HL-60 (cell line): ENCODE measurements at regions not wholly inside any gene's neighbourhood (a gene's known extent, or its start where the extent isn't known, plus 50 kb on each side); places are given as distances from the start of the nearest gene placed in this dataset.

ENCODE experiments used
- DNase-seq, 2 experiments: peaks; one replicate each; pipeline ENCODE4 v3.0.0-alpha.2; 2010 to 2020; ENCODE audit warnings: low read depth in 1 of 2, low spot score in 1 of 2
- H3K27ac ChIP-seq: fragments of 250-450 bp; sonication (Bioruptor Pico); replicated peaks from 2 replicates; pipeline ENCODE4 v1.5.1; 2020; ENCODE audit warnings: mild to moderate bottlenecking, moderate library complexity
- H3K27me3 ChIP-seq: fragments of 250-450 bp; sonication (Bioruptor Pico); 2 replicates; pipeline ENCODE4 v1.5.1; 2021; ENCODE audit warnings: mild to moderate bottlenecking, moderate library complexity; ENCODE audit not compliant: insufficient read depth, poor library complexity, severe bottlenecking
- H3K4me3 ChIP-seq: replicated peaks from 2 replicates; pipeline ENCODE4 v1.5.1; 2011; ENCODE audit warnings: mild to moderate bottlenecking, control low read depth, low read length; ENCODE audit not compliant: insufficient read depth
- GABPA ChIP-seq: IDR thresholded peaks from 2 replicates; pipeline ENCODE4 v1.6.1; 2012; ENCODE audit warnings: low read depth
- POLR2AphosphoS5 ChIP-seq: IDR thresholded peaks from 2 replicates; pipeline ENCODE4 v1.6.1; 2012; ENCODE audit warnings: low read depth
- SPI1 ChIP-seq: IDR thresholded peaks from 2 replicates; pipeline ENCODE4 v1.6.1; 2012; ENCODE audit warnings: low read depth, mild to moderate bottlenecking, borderline replicate concordance
- TF ChIP-seq, protein P1 (sequence below): IDR thresholded peaks from one replicate; pipeline ENCODE4 v1.5.1; 2011; ENCODE audit warnings: low read length, control low read depth, inconsistent platforms; ENCODE audit not compliant: insufficient read depth
- TF ChIP-seq, protein P2 (sequence below): IDR thresholded peaks from 2 replicates; pipeline ENCODE4 v1.6.1; 2012; ENCODE audit warnings: low read depth; ENCODE audit not compliant: insufficient replicate concordance

- no peak overlapping the region for H3K27ac ChIP-seq
- TF ChIP-seq, protein P1, sequence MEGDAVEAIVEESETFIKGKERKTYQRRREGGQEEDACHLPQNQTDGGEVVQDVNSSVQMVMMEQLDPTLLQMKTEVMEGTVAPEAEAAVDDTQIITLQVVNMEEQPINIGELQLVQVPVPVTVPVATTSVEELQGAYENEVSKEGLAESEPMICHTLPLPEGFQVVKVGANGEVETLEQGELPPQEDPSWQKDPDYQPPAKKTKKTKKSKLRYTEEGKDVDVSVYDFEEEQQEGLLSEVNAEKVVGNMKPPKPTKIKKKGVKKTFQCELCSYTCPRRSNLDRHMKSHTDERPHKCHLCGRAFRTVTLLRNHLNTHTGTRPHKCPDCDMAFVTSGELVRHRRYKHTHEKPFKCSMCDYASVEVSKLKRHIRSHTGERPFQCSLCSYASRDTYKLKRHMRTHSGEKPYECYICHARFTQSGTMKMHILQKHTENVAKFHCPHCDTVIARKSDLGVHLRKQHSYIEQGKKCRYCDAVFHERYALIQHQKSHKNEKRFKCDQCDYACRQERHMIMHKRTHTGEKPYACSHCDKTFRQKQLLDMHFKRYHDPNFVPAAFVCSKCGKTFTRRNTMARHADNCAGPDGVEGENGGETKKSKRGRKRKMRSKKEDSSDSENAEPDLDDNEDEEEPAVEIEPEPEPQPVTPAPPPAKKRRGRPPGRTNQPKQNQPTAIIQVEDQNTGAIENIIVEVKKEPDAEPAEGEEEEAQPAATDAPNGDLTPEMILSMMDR, result no peak
- TF ChIP-seq GABPA (no peak), SPI1 (no peak), POLR2AphosphoS5 (no peak)
- TF ChIP-seq, protein P2, sequence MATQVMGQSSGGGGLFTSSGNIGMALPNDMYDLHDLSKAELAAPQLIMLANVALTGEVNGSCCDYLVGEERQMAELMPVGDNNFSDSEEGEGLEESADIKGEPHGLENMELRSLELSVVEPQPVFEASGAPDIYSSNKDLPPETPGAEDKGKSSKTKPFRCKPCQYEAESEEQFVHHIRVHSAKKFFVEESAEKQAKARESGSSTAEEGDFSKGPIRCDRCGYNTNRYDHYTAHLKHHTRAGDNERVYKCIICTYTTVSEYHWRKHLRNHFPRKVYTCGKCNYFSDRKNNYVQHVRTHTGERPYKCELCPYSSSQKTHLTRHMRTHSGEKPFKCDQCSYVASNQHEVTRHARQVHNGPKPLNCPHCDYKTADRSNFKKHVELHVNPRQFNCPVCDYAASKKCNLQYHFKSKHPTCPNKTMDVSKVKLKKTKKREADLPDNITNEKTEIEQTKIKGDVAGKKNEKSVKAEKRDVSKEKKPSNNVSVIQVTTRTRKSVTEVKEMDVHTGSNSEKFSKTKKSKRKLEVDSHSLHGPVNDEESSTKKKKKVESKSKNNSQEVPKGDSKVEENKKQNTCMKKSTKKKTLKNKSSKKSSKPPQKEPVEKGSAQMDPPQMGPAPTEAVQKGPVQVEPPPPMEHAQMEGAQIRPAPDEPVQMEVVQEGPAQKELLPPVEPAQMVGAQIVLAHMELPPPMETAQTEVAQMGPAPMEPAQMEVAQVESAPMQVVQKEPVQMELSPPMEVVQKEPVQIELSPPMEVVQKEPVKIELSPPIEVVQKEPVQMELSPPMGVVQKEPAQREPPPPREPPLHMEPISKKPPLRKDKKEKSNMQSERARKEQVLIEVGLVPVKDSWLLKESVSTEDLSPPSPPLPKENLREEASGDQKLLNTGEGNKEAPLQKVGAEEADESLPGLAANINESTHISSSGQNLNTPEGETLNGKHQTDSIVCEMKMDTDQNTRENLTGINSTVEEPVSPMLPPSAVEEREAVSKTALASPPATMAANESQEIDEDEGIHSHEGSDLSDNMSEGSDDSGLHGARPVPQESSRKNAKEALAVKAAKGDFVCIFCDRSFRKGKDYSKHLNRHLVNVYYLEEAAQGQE, result no peak
- no peak overlapping the region for H3K4me3 ChIP-seq
- H3K27me3 ChIP-seq, result no peaks in the 10 kb centered on the region
- DNase-seq, result no peak
Measured at GRCh38 chr12:17158201-17158600, 552.2 kb upstream of the LMO3 start.

- no peaks in the 10 kb centered on the region for H3K27me3 ChIP-seq
- no peak for DNase-seq
- H3K4me3 ChIP-seq, result no peak overlapping the region
- no peak overlapping the region for H3K27ac ChIP-seq
- TF ChIP-seq POLR2AphosphoS5 (no peak), SPI1 (no peak), GABPA (no peak)
- TF ChIP-seq, protein P2, result no peak
- TF ChIP-seq, protein P1, result no peak
Measured at GRCh38 chr12:17151917-17152316, 546.0 kb upstream of the LMO3 start.

DNA sequence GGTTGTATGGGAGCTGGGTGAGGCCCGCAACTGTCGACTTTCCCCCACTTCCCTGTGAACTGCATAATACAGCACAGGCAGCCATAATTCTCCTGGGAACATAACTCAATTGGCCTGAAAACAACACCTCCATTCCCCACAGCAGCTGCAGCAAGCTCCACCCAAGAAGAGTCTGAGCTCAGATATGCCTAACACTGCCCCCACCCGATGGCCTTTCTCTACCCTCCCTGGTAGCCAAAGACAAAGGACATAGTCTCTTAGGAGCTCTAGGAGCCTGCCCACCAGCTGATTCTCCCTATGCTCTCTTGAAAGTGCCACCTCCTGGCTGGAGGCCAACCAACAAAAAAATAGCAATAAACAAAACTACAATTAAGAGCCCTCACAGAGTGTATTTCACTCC lies 542.7 kb upstream of the LMO3 start:
- H3K27me3 ChIP-seq, result no peaks in the 10 kb centered on the region
- DNase-seq, result no peak
- TF ChIP-seq SPI1, result no peak
- no peak for TF ChIP-seq GABPA
- TF ChIP-seq, protein P2, result no peak
- TF ChIP-seq, protein P1, result no peak

More for the DNA sequence above, 542.7 kb upstream of the LMO3 start:
- no peak overlapping the region for H3K4me3 ChIP-seq
- H3K27ac ChIP-seq, result no peak overlapping the region
